ENCODE measurements at regions not wholly inside any gene's neighbourhood (a gene's known extent, or its start where the extent isn't known, plus 50 kb on each side); places are given as distances from the start of the nearest gene placed in this dataset.
"Not testable (repeated sequence)": the region's sequence is repeated elsewhere in the genome, so short reads cannot be mapped to it uniquely, and the experiment has no call there.

- DNase-seq (ENCODE audit: low spot score) (no peak), ATAC-seq (no peak)
These were observed 63.8 kb upstream of the ABHD2 start for GRCh38 chr15:89024418-89024817.

- ATAC-seq (no peak), DNase-seq (ENCODE audit: low spot score) (no peak)
These were observed 62.1 kb upstream of the ABHD2 start for GRCh38 chr15:89026167-89026566.

GRCh38 chr15:89028036-89028435 lies 60.2 kb upstream of the ABHD2 start:
- ATAC-seq (no peak), DNase-seq (ENCODE audit: low spot score) (no peak)

- ATAC-seq = no peak
- no peak for DNase-seq (ENCODE audit: low spot score)
These were observed 57.9 kb upstream of the ABHD2 start for GRCh38 chr15:89030311-89030710.

- ATAC-seq; DNase-seq (ENCODE audit: low spot score): not testable (repeated sequence)
These were observed 56.5 kb upstream of the ABHD2 start for GRCh38 chr15:89031637-89032285.

GRCh38 chr15:89034305-89034704 lies 54.0 kb upstream of the ABHD2 start:
- DNase-seq (ENCODE audit: low spot score) (no peak), ATAC-seq (peak; percentile 55)

- ATAC-seq (no peak), DNase-seq (ENCODE audit: low spot score) (no peak)
These were observed 53.1 kb upstream of the ABHD2 start for GRCh38 chr15:89035150-89035549.

GRCh38 chr15:89035658-89036057 lies 52.6 kb upstream of the ABHD2 start:
- DNase-seq (ENCODE audit: low spot score) (no peak), ATAC-seq (no peak)

GRCh38 chr15:89038146-89038545 lies 50.1 kb upstream of the ABHD2 start:
- ATAC-seq (no peak), DNase-seq (ENCODE audit: low spot score) (no peak)
